ENCODE measurements at regions not wholly inside any gene's neighbourhood (a gene's known extent, or its start where the extent isn't known, plus 50 kb on each side); places are given as distances from the start of the nearest gene placed in this dataset.

DNA sequence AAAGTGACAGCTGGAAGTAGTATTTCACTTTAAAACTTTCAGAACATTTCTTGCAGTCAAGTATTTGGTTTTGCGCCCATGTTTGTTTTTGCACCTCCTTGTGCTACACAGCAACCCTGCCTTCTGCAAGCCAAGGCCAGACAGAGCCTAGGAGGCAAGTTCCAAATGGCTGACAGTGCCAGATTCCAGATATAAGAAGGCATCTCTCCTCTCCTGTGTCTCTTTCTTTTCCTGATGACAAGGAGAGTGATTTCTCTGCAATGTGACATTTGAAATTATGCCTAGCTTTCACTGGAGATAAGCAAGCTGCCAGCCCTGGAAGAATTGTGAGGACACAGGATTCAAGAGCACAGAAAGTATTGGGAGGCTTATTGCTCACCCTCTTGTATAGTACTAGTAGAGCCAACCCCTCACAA is 149.1 kb upstream of the TENT5A start:
- Histone ChIP-seq H3K27ac (peak overlapping the region; percentile 62), H3K4me3 (no peak overlapping the region), H3K9me3 (no peaks in the 10 kb centered on the region), H3K27me3 (no peaks in the 10 kb centered on the region), H3K36me3 (no peaks in the 10 kb centered on the region), H3K4me1 (peaks cover 36% of the 10 kb centered on the region)
- TF ChIP-seq EP300 (IDR thresholded peaks at IDR 0.05) (no peak), POLR2AphosphoS5 (IDR thresholded peaks at IDR 0.05) (no peak), CTCF (IDR thresholded peaks at IDR 0.05) (no peak), POLR2A (IDR thresholded peaks at IDR 0.05) (no peak)
- no peak for DNase-seq (ENCODE audit: low spot score in 2 of 2)
- WGBS: 38% methylated on average over 1 of the region's 1 CpG

DNA sequence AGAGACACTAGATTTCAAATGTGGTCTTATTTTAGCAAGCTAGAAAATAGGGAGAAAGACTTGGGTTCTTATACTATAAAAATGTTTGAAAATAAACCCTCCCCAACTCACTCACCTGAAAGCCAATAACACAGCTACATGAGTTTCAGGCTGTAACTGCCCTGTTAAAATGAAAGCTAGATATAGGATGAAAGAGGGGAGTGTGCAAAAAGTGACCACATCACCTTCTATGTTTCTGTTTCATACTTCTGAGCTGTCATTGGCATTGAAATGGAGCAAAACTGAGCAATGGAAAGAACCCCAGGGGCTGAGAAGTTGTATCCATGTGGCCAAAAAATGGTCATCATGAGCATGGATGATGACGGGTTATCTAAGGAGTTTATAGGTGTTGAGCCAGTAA is 148.1 kb upstream of the TENT5A start:
- no peak for TF ChIP-seq POLR2A (IDR thresholded peaks at IDR 0.05)
- no peak for TF ChIP-seq POLR2AphosphoS5 (IDR thresholded peaks at IDR 0.05)
- TF ChIP-seq EP300 (IDR thresholded peaks at IDR 0.05): no peak
- TF ChIP-seq CTCF (IDR thresholded peaks at IDR 0.05): no peak
- 97% methylated on average over 1 of the region's 1 CpG for WGBS
- Histone ChIP-seq H3K36me3 (no peaks in the 10 kb centered on the region), H3K4me3 (no peak overlapping the region), H3K4me1 (peaks cover 44% of the 10 kb centered on the region), H3K27me3 (no peaks in the 10 kb centered on the region), H3K9me3 (no peaks in the 10 kb centered on the region), H3K27ac (no peak overlapping the region)
- no peak for DNase-seq (ENCODE audit: low spot score in 2 of 2)

- Histone ChIP-seq H3K9me3 (no peaks in the 10 kb centered on the region), H3K27ac (no peak overlapping the region), H3K36me3 (no peaks in the 10 kb centered on the region), H3K4me1 (peaks cover 52% of the 10 kb centered on the region), H3K27me3 (no peaks in the 10 kb centered on the region), H3K4me3 (no peak overlapping the region)
- no peak for DNase-seq (ENCODE audit: low spot score in 2 of 2)
- TF ChIP-seq POLR2A (IDR thresholded peaks at IDR 0.05) (no peak), POLR2AphosphoS5 (IDR thresholded peaks at IDR 0.05) (no peak), CTCF (IDR thresholded peaks at IDR 0.05) (no peak), EP300 (IDR thresholded peaks at IDR 0.05) (no peak)
- WGBS: 70% methylated on average over 4 of the region's 4 CpGs
Observed at GRCh38 chr6:81897793-81898192, 145.3 kb upstream of the TENT5A start.

- H3K27me3 ChIP-seq: no peaks in the 10 kb centered on the region
- peaks cover 48% of the 10 kb centered on the region for H3K4me1 ChIP-seq
- TF ChIP-seq CTCF (IDR thresholded peaks at IDR 0.05): no peak
- no peak for TF ChIP-seq POLR2A (IDR thresholded peaks at IDR 0.05)
- TF ChIP-seq POLR2AphosphoS5 (IDR thresholded peaks at IDR 0.05): no peak
- TF ChIP-seq EP300 (IDR thresholded peaks at IDR 0.05): no peak
- no peak for DNase-seq (ENCODE audit: low spot score in 2 of 2)
- H3K27ac ChIP-seq: peak overlapping the region; percentile 46
- no peaks in the 10 kb centered on the region for H3K9me3 ChIP-seq
- no peaks in the 10 kb centered on the region for H3K36me3 ChIP-seq
- H3K4me3 ChIP-seq: no peak overlapping the region
- 83% methylated on average over 7 of the region's 7 CpGs for WGBS
Observed at GRCh38 chr6:81896525-81897503, 144.3 kb upstream of the TENT5A start.

DNA sequence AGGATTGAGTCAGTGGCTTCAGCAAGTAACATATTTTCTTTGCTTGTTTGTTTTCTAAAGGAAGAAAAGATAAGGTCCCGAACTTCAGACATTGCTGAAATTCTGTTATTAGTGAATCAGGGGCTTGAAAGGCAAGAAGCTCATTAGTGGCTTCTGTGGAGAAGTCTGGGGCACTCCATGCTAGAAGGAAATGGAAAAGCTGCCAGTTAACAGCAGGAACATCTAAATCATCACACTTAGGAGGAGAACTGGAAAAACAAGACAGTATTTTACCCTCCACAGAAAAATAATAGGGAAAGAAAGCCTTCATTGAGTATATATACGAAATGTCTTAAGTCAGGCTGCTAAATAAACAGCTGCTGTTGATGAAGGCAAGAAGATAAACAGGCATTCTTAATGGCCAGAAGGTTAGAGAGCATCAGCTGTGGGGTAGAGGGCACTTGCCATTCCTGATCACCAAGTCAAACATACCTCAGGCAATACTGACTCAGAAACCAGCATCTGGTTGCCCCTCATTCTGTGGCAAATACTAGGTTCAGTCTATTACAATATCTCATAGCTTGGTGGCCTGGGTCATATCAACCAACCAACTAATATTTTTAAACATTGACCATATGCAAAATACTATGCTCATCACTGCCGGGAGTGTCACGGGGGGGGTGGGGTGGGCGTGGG is 143.2 kb upstream of the TENT5A start:
- no peak for DNase-seq (ENCODE audit: low spot score in 2 of 2)
- Histone ChIP-seq H3K27ac (peak overlapping the region; percentile 70), H3K36me3 (no peaks in the 10 kb centered on the region), H3K4me3 (peak overlapping the region; percentile 13), H3K27me3 (no peaks in the 10 kb centered on the region), H3K4me1 (peaks cover 36% of the 10 kb centered on the region), H3K9me3 (no peaks in the 10 kb centered on the region)
- TF ChIP-seq POLR2AphosphoS5 (IDR thresholded peaks at IDR 0.05) (no peak), POLR2A (IDR thresholded peaks at IDR 0.05) (no peak), EP300 (IDR thresholded peaks at IDR 0.05) (no peak), CTCF (IDR thresholded peaks at IDR 0.05) (no peak)
- WGBS: 36% methylated on average over 5 of the region's 5 CpGs
